Psoas muscle (tissue), 7 donors: ENCODE measurements at regions not wholly inside any gene's neighbourhood (a gene's known extent, or its start where the extent isn't known, plus 50 kb on each side); places are given as distances from the start of the nearest gene placed in this dataset.

ENCODE experiments used
- ATAC-seq, 4 donors: fragments of 200-7000 bp; cut with Tn5 transposase; one replicate each; pipeline ENCODE4 v1.9.1; 2020; ENCODE audit warnings: moderate library complexity in 3 of 4, mild to moderate bottlenecking in 2 of 4
- DNase-seq, 2 donors: peaks; one replicate each; pipeline ENCODE4 v3.0.0-alpha.2; 2020
- H3K27ac ChIP-seq: fragments of 200-600 bp; one replicate; pipeline ENCODE4 v1.8.0; 2022
- H3K27me3 ChIP-seq, 3 donors: fragments of 200-600 bp in 1 of 3; one replicate each; pipeline versions ENCODE4 v1.6.1 to v1.8.0; 2013 to 2022; ENCODE audit warnings: low read length in 2 of 3, mild to moderate bottlenecking in 2 of 3, moderate library complexity in 1 of 3; ENCODE audit not compliant: insufficient read depth in 3 of 3
- H3K36me3 ChIP-seq, 2 donors: fragments of 200-600 bp in 1 of 2; one replicate each; pipeline versions ENCODE4 v1.6.1 to v1.8.0; 2013 to 2022; ENCODE audit warnings: low read depth in 1 of 2, mild to moderate bottlenecking in 1 of 2, moderate library complexity in 1 of 2; ENCODE audit not compliant: insufficient read depth in 1 of 2
- H3K4me1 ChIP-seq: fragments of 200-600 bp; one replicate; pipeline ENCODE4 v1.8.0; 2022
- H3K4me3 ChIP-seq: fragments of 200-600 bp; one replicate; pipeline ENCODE4 v1.8.0; 2022; ENCODE audit warnings: mild to moderate bottlenecking
- H3K9me3 ChIP-seq: fragments of 200-600 bp; one replicate; pipeline ENCODE4 v1.8.0; 2022
- WGBS, 3 donors: extraction: QIAGEN DNeasy Blood & Tissue Kit; methylation state at CpG; one replicate each; pipeline versions ENCODE4 v1.1.6 to v1.1.7; 2013; 5-methylcytosine and 5-hydroxymethylcytosine counted together
- intact Hi-C, 2 donors: fragments of 100-400 bp; cut with DNase I; formaldehyde crosslinking; loops; one replicate each; pipeline versions ENCODE4 v1.11.0 to v1.14.2; 2022
- TF ChIP-seq, protein P1 (sequence below): fragments of 200-600 bp; IDR thresholded peaks from one replicate; pipeline ENCODE4 v1.8.0; 2022; ENCODE audit warnings: antibody characterized with exemption
- donor health status: healthy with polysubstance abuse.
- donor health status: DM: no; HTN: no; CAD: no; lungs with moderate emphysema.
- donor health status: Bipolar disorder and iron deficiency.
- donor health status: healthy.
- donor health status: DM: yes; HTN: yes; CAD: no.
- donor health status: DM: no; HTN: no; CAD: no.
- donor health status: DM: yes; HTN: yes; CAD: no.

DNA sequence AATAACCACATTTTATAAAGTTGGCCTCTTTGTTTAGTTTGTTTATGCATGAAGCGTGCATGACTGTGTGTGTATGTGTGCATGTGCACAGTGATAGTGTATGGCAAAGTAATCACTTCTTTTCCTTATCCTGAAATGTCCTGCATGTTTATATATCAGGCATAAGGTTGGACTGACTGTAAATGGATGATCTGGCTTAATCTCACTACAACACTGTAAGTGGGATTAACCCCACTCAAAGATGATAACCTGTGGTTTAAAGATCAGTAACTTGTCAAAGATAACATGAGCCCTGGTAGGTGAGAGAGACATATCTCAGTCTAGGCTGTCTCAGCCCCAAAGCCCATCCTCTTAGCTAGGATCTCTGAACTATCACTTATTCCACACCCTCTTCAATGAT lies 376.6 kb upstream of the TSHZ2 start:
- Histone ChIP-seq H3K36me3 (no peaks in the 10 kb centered on the region), H3K27me3 (peaks cover 0 to 2% (median 0%) of the 10 kb centered on the region in 3 donors), H3K27ac (no peak overlapping the region), H3K9me3 (no peaks in the 10 kb centered on the region), H3K4me3 (no peak overlapping the region), H3K4me1 (no peaks in the 10 kb centered on the region)
- ATAC-seq (no peak), DNase-seq (no peak)
- TF ChIP-seq, protein P1, sequence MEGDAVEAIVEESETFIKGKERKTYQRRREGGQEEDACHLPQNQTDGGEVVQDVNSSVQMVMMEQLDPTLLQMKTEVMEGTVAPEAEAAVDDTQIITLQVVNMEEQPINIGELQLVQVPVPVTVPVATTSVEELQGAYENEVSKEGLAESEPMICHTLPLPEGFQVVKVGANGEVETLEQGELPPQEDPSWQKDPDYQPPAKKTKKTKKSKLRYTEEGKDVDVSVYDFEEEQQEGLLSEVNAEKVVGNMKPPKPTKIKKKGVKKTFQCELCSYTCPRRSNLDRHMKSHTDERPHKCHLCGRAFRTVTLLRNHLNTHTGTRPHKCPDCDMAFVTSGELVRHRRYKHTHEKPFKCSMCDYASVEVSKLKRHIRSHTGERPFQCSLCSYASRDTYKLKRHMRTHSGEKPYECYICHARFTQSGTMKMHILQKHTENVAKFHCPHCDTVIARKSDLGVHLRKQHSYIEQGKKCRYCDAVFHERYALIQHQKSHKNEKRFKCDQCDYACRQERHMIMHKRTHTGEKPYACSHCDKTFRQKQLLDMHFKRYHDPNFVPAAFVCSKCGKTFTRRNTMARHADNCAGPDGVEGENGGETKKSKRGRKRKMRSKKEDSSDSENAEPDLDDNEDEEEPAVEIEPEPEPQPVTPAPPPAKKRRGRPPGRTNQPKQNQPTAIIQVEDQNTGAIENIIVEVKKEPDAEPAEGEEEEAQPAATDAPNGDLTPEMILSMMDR = no peak
- intact Hi-C loops = no loop called here
- WGBS, 3 donors = 80 to 86% (median 81%) methylated on average over 1 of the region's 1 CpG

DNA sequence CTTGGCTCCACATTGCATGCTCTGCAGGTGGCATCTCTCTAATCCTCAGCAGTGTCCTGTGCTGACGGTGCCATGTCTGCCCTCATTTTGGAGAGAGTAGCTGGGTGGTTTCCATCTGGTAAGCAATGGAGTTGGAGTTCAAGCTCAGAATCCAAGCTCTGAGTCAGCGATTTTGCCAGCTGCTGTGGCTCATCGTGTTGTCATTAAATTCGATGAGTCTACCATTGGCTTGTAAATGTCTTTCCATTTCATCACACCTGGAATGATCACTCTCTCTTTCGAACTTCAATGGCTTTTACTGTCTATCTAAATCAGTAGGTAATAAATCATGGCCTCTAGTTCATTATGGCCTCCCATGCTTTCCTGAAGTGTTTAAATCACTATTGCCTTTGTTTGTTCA lies 378.5 kb upstream of the TSHZ2 start:
- no peaks in the 10 kb centered on the region for H3K4me1 ChIP-seq
- H3K27ac ChIP-seq = no peak overlapping the region
- intact Hi-C loops = no loop called here
- H3K9me3 ChIP-seq = no peaks in the 10 kb centered on the region
- no peak overlapping the region for H3K4me3 ChIP-seq
- H3K36me3 ChIP-seq = no peaks in the 10 kb centered on the region
- H3K27me3 ChIP-seq = no peaks in the 10 kb centered on the region
- DNase-seq (no peak), ATAC-seq (no peak)
- TF ChIP-seq, protein P1 = no peak
- WGBS, 3 donors = 46 to 65% (median 48%) methylated on average over 5 of the region's 5 CpGs

GRCh38 chr20:52592567-52592966 lies 379.6 kb upstream of the TSHZ2 start:
- Histone ChIP-seq H3K27me3 (no peaks in the 10 kb centered on the region), H3K27ac (no peak overlapping the region), H3K4me1 (no peaks in the 10 kb centered on the region), H3K9me3 (no peaks in the 10 kb centered on the region), H3K4me3 (no peak overlapping the region), H3K36me3 (no peaks in the 10 kb centered on the region)
- intact Hi-C loops = no loop called here
- 78 to 82% (median 80%) methylated on average over 3 of the region's 3 CpGs for WGBS, 3 donors
- TF ChIP-seq, protein P1 = no peak
- DNase-seq (no peak), ATAC-seq (no peak)

DNA sequence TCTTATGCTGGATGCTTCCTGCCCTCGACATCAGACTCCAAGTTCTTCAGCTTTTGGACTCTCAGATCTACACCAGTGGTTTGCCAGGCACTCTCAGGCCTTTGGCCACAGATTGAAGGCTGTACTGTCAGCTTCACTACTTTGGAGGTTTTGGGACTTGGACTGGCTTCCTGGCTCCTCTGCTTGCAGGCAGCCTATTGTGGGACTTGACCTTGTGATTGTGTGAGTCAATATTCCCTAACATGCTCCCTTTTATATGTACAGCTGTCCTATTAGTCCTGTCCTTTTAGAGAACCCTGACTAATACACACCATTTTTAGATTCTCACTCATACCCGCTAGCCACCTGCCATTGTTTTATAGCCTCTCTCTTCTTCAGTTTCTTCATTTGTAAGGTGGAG lies 382.1 kb upstream of the TSHZ2 start:
- Histone ChIP-seq H3K27ac (no peak overlapping the region), H3K9me3 (no peaks in the 10 kb centered on the region), H3K27me3 (no peaks in the 10 kb centered on the region), H3K4me1 (no peaks in the 10 kb centered on the region), H3K36me3 (no peaks in the 10 kb centered on the region), H3K4me3 (no peak overlapping the region)
- TF ChIP-seq, protein P1 = no peak
- intact Hi-C loops = no loop called here
- ATAC-seq (no peak), DNase-seq (peak; percentile 16 to 53)
- WGBS, 3 donors = 63 to 75% (median 67%) methylated on average over 2 of the region's 2 CpGs

DNA sequence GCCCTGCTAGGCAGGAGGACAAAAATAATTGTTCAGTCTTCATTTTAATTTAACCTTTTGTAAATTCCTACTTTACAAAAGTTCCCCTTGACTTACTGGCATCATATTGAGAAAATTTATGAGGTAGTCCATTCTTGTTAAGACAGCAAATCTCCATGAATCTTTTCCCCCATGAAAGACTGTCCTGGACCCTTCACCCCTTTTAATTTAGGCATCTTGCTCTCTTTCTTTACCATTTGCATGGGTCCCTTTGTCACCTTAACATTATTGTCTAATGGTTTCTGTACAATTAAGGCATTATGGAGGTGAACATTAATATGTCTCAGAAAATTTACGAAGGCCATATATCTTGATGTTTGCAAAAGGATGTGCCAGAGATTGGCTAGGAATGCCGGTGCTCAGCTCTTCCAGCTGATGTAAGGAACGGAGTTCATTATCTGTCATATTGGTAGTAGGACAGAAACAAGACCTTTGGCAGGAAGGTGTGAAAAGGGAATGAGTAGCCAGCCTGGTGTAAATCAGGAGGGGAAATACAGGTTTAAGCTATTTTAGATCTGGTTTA lies 382.8 kb upstream of the TSHZ2 start:
- no peak overlapping the region for H3K27ac ChIP-seq
- 67 to 75% (median 67%) methylated on average over 3 of the region's 3 CpGs for WGBS, 3 donors
- H3K27me3 ChIP-seq = no peaks in the 10 kb centered on the region
- no peaks in the 10 kb centered on the region for H3K4me1 ChIP-seq
- no peak for ATAC-seq
- no peaks in the 10 kb centered on the region for H3K36me3 ChIP-seq
- TF ChIP-seq, protein P1 = no peak
- H3K4me3 ChIP-seq = no peak overlapping the region
- no peaks in the 10 kb centered on the region for H3K9me3 ChIP-seq
- no peak for DNase-seq
- intact Hi-C loops = no loop called here
